ENCODE measurements at regions not wholly inside any gene's neighbourhood (a gene's known extent, or its start where the extent isn't known, plus 50 kb on each side); places are given as distances from the start of the nearest gene placed in this dataset.
"Not testable (repeated sequence)": the region's sequence is repeated elsewhere in the genome, so short reads cannot be mapped to it uniquely, and the experiment has no call there.

- DNase-seq (ENCODE audit: low read depth in 4 of 4, low spot score in 3 of 4) = not testable (repeated sequence)
These were observed 69.8 kb upstream of the MYRIP start for GRCh38 chr3:39739658-39740057.

DNA sequence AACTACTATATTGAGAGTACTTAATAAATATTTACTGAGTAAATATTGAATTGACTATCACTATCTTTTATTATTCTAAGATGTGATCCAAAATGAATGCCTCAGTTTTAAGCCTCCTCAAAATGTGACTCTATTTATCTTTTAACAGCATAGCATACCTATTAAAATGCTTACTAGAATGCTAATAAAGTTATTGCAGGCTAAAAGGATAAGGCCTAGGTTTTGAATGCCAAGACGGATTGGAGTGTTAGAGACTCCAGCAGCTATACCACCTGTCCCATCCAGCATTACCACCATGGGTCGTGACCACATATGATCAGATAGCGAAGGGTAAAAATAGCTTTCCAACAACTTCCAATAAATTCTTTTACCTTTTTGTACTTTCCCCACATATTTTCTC is 64.7 kb upstream of the MYRIP start:
- no peak for DNase-seq (ENCODE audit: low read depth in 4 of 4, low spot score in 3 of 4)

DNA sequence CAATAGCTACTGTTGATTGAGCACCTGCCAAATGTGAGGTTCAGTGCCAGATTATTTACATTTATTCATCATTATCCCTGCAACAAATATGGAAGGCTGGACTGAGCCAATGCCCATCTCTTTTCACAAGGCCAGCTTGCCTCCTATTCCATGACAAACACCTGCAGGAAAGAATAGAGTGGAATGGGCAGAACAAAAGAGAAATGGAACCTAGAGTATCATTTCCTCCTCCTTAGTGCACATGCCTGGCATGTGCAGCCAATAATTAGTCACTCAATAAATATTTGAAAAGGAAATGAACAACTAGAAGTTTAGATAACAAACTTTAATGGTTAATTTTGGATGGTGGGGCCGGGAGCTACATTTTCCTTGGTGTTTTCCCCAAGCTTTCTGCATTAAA is 61.4 kb upstream of the MYRIP start:
- no peak for DNase-seq (ENCODE audit: low read depth in 4 of 4, low spot score in 3 of 4)

GRCh38 chr3:39748763-39749162 is 60.6 kb upstream of the MYRIP start:
- DNase-seq (ENCODE audit: low read depth in 4 of 4, low spot score in 3 of 4) = no peak

GRCh38 chr3:39750712-39751111 is 58.7 kb upstream of the MYRIP start:
- no peak for DNase-seq (ENCODE audit: low read depth in 4 of 4, low spot score in 3 of 4)

DNA sequence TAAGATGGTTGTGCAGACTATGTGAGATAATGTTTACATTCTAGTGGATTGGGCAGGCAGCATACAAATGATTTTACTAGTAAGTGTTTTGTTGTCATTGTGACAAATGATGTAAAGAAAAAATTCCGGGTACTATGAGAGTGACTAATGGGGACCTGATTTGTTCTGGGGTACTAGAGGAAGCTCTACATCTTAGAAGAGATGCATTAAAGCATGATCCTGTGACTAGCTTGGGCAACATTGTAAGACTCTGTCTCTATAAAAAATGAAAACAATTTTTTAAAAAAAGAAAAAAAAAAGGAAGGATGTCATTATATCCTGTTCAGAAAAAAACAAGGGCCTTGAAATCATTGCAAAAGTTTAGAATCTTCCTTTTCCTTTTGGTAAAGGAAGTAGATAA is 58.1 kb upstream of the MYRIP start:
- DNase-seq (ENCODE audit: low read depth in 4 of 4, low spot score in 3 of 4) = no peak

GRCh38 chr3:39752019-39752637 is 57.3 kb upstream of the MYRIP start:
- DNase-seq (ENCODE audit: low read depth in 4 of 4, low spot score in 3 of 4) = no peak

- DNase-seq (ENCODE audit: low read depth in 4 of 4, low spot score in 3 of 4) = no peak
These were observed 56.7 kb upstream of the MYRIP start for GRCh38 chr3:39752751-39753150.

GRCh38 chr3:39753391-39753790 is 56.0 kb upstream of the MYRIP start:
- no peak for DNase-seq (ENCODE audit: low read depth in 4 of 4, low spot score in 3 of 4)

GRCh38 chr3:39754549-39754948 is 54.9 kb upstream of the MYRIP start:
- no peak for DNase-seq (ENCODE audit: low read depth in 4 of 4, low spot score in 3 of 4)

GRCh38 chr3:39755100-39755499 is 54.3 kb upstream of the MYRIP start:
- no peak for DNase-seq (ENCODE audit: low read depth in 4 of 4, low spot score in 3 of 4)

DNA sequence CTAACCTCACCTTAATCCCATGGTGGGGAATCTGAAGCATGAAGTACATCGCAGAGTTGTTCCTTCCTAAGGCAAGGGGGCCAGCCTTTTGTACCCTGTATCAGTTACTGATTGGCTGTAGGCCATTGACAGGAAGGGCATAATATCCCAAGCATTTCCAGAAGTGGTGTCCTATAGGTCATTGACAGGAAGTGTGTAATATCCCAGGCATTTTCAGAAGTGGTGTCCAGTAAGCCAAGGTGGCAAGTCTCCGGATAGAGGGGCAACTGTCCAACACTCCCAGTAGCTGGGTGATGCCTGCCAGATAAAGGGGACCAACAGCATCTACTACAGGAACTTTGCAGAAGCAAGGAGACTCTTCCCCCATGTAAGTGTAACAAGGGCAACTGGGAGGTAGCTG is 52.1 kb upstream of the MYRIP start:
- DNase-seq (ENCODE audit: low read depth in 4 of 4, low spot score in 3 of 4) = no peak

All from right renal pelvis (tissue), 4 donors.